HepG2 (cell line): ENCODE measurements at regions not wholly inside any gene's neighbourhood (a gene's known extent, or its start where the extent isn't known, plus 50 kb on each side); places are given as distances from the start of the nearest gene placed in this dataset.

Experiments used
- ATAC-seq: fragments of 200-7000 bp; cut with Tn5 transposase; 3 replicates; pipeline ENCODE4 v1.9.1; 2020; ENCODE audit warnings: mild to moderate bottlenecking, moderate library complexity
- BruUV-seq: library from RNA; stranded (reverse); fragments of 400-500 nt; replicated peaks from 2 replicates; lab custom pipeline; 2021; lab: Mats Ljungman, UMichigan
- CTCF ChIA-PET: fragments of 300-600 bp; formaldehyde crosslinking; extraction: SDS; loops from one replicate; lab custom pipeline; 2021; ENCODE audit warnings: low total read pairs, inconsistent platforms, low intra/inter-chr PET ratio; lab: Yijun Ruan, JAX
- POLR2A ChIA-PET: fragments of 350-600 bp; sonication (Branson Sonifier 250); formaldehyde crosslinking; loops from one replicate; lab custom pipeline; 2020; ENCODE audit warnings: antibody characterized with exemption, inconsistent platforms; lab: Yijun Ruan, JAX
- DNase-seq: peaks from one replicate; pipeline ENCODE4 v3.0.0-alpha.2; 2015; ENCODE audit warnings: low spot score
- FAIRE-seq: peaks from 3 replicates; lab custom pipeline; 2011; peaks lifted over from hg19 to GRCh38; lab: Jason Lieb, UNC
- H2AFZ ChIP-seq: one replicate; pipeline ENCODE4 v1.6.1; 2011; ENCODE audit warnings: low read length, inconsistent platforms
- H3K27ac ChIP-seq: fragments of 300-600 bp; 3 replicates; pipeline ENCODE4 v1.8.0; 2011; ENCODE audit warnings: mixed run types, mild to moderate bottlenecking, mixed read lengths, low read length, inconsistent platforms; ENCODE audit not compliant: insufficient read depth; ENCODE audit errors: extremely low read length
- H3K27me3 ChIP-seq, 2 experiments: fragments of 200-600 bp in 1 of 2; 2 replicates in 1 of 2; 3 replicates in 1 of 2; pipeline versions ENCODE4 v1.6.0 to v1.8.0; 2011; ENCODE audit warnings: low read length in 2 of 2, mild to moderate bottlenecking in 2 of 2, moderate library complexity in 2 of 2, inconsistent platforms in 1 of 2; ENCODE audit not compliant: insufficient read depth in 2 of 2, control insufficient read depth in 1 of 2
- H3K36me3 ChIP-seq, 2 experiments: fragments of 200-600 bp in 1 of 2; replicated peaks in 1 of 2; 2 replicates in 1 of 2; 3 replicates in 1 of 2; pipeline versions ENCODE4 v1.5.1 to v1.8.0; 2011; ENCODE audit warnings: low read length in 2 of 2, inconsistent platforms in 1 of 2; ENCODE audit not compliant: insufficient read depth in 2 of 2, control insufficient read depth in 1 of 2
- H3K4me1 ChIP-seq: 2 replicates; pipeline ENCODE4 v1.5.1; 2012; ENCODE audit warnings: low read length, inconsistent platforms; ENCODE audit not compliant: insufficient read depth
- H3K4me2 ChIP-seq: 2 replicates; pipeline ENCODE4 v1.6.0; 2011; ENCODE audit warnings: low read depth, low read length, inconsistent platforms
- H3K4me3 ChIP-seq, 3 experiments: fragments of 200-600 bp in 1 of 3; sonication (generic), shearing (Covaris generic) in 1 of 3; replicated peaks in 1 of 3; 2 replicates each; pipeline ENCODE4 v1.5.1; 2011 to 2016; ENCODE audit warnings: low read length in 3 of 3, inconsistent platforms in 2 of 3, low read depth in 2 of 3, mild to moderate bottlenecking in 2 of 3, control low read depth in 1 of 3, mixed read lengths in 1 of 3; ENCODE audit not compliant: insufficient read depth in 1 of 3
- H3K79me2 ChIP-seq: one replicate; pipeline ENCODE4 v1.6.1; 2011; ENCODE audit warnings: low read length, inconsistent platforms; ENCODE audit not compliant: insufficient read depth
- H3K9ac ChIP-seq: 2 replicates; pipeline ENCODE4 v1.6.0; 2011; ENCODE audit warnings: mild to moderate bottlenecking, low read depth, low read length, inconsistent platforms; ENCODE audit not compliant: insufficient read depth
- H3K9me3 ChIP-seq: 2 replicates; pipeline ENCODE4 v1.5.1; 2012; ENCODE audit warnings: mild to moderate bottlenecking, low read length
- H4K20me1 ChIP-seq: 2 replicates; pipeline ENCODE4 v1.6.0; 2011; ENCODE audit warnings: inconsistent platforms, mild to moderate bottlenecking, low read length, moderate library complexity; ENCODE audit not compliant: insufficient read depth
- AHDC1 ChIP-seq: sonication (generic); formaldehyde crosslinking; IDR thresholded peaks from 2 replicates; pipeline ENCODE4 v1.5.1; 2020; ENCODE audit warnings: mild to moderate bottlenecking, missing genetic modification reagents, borderline replicate concordance
- MBD4 ChIP-seq: IDR thresholded peaks from 2 replicates; pipeline ENCODE4 v1.6.1; 2012; ENCODE audit warnings: low read length, inconsistent platforms, borderline replicate concordance
- RXRB ChIP-seq: IDR thresholded peaks from 2 replicates; pipeline ENCODE4 v1.6.1; 2016; ENCODE audit warnings: borderline replicate concordance, missing genetic modification reagents, missing compliant biosample characterization
- ZNF224 ChIP-seq: sonication (generic); formaldehyde crosslinking; IDR thresholded peaks from 2 replicates; pipeline ENCODE4 v1.5.0; 2020; ENCODE audit warnings: mild to moderate bottlenecking, missing genetic modification reagents
- in situ Hi-C: cut with HindIII; loops from 2 replicates; pipeline ENCODE4 v1.10.0; 2017; ENCODE audit warnings: low pct_unique_long_range_greater_than_20kb; ENCODE audit not compliant: extremely low pct_ligation_motif_present
- intact Hi-C: fragments of 100-400 bp; cut with micrococcal nuclease; formaldehyde crosslinking; loops from one replicate; pipeline ENCODE4 v1.10.0; 2022; ENCODE audit not compliant: unreplicated experiment
- TF ChIP-seq, protein P1 (sequence below): sonication (generic); formaldehyde crosslinking; IDR thresholded peaks from 2 replicates; pipeline ENCODE4 v1.5.0; 2020; ENCODE audit warnings: mild to moderate bottlenecking, missing genetic modification reagents, borderline replicate concordance
- TF ChIP-seq, protein P2 (sequence below): sonication (generic); formaldehyde crosslinking; conservative IDR thresholded peaks from 2 replicates; pipeline ENCODE4 v1.5.0; 2020; ENCODE audit warnings: missing genetic modification reagents

DNA sequence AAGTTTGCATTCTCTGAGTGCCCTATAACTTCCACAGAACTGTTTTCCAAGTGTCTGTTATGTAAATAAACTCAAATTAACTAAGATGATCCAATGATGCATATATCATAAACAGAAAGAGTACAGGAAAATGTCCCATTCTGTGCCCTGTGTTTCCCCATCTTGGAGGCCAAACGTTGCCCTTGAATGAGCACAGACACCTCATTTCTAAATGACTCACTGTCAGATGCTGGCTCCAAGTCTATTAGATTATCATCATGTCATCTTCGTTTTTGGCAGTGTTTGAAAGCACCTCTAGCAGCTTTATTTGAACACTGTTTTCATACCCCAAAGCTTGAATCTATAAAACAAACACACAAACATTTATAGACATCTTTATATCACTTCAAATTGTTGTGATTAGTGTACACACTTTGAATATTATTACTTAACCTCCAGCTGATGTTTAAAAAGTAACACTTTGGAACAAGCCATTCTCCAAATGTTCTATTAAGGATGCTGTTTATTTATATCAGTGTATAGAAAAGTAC lies 424.2 kb downstream of the NOVA1 start (continued):
- TF ChIP-seq RXRB (CRISPR knock-in tag), result no peak
- TF ChIP-seq, protein P1, sequence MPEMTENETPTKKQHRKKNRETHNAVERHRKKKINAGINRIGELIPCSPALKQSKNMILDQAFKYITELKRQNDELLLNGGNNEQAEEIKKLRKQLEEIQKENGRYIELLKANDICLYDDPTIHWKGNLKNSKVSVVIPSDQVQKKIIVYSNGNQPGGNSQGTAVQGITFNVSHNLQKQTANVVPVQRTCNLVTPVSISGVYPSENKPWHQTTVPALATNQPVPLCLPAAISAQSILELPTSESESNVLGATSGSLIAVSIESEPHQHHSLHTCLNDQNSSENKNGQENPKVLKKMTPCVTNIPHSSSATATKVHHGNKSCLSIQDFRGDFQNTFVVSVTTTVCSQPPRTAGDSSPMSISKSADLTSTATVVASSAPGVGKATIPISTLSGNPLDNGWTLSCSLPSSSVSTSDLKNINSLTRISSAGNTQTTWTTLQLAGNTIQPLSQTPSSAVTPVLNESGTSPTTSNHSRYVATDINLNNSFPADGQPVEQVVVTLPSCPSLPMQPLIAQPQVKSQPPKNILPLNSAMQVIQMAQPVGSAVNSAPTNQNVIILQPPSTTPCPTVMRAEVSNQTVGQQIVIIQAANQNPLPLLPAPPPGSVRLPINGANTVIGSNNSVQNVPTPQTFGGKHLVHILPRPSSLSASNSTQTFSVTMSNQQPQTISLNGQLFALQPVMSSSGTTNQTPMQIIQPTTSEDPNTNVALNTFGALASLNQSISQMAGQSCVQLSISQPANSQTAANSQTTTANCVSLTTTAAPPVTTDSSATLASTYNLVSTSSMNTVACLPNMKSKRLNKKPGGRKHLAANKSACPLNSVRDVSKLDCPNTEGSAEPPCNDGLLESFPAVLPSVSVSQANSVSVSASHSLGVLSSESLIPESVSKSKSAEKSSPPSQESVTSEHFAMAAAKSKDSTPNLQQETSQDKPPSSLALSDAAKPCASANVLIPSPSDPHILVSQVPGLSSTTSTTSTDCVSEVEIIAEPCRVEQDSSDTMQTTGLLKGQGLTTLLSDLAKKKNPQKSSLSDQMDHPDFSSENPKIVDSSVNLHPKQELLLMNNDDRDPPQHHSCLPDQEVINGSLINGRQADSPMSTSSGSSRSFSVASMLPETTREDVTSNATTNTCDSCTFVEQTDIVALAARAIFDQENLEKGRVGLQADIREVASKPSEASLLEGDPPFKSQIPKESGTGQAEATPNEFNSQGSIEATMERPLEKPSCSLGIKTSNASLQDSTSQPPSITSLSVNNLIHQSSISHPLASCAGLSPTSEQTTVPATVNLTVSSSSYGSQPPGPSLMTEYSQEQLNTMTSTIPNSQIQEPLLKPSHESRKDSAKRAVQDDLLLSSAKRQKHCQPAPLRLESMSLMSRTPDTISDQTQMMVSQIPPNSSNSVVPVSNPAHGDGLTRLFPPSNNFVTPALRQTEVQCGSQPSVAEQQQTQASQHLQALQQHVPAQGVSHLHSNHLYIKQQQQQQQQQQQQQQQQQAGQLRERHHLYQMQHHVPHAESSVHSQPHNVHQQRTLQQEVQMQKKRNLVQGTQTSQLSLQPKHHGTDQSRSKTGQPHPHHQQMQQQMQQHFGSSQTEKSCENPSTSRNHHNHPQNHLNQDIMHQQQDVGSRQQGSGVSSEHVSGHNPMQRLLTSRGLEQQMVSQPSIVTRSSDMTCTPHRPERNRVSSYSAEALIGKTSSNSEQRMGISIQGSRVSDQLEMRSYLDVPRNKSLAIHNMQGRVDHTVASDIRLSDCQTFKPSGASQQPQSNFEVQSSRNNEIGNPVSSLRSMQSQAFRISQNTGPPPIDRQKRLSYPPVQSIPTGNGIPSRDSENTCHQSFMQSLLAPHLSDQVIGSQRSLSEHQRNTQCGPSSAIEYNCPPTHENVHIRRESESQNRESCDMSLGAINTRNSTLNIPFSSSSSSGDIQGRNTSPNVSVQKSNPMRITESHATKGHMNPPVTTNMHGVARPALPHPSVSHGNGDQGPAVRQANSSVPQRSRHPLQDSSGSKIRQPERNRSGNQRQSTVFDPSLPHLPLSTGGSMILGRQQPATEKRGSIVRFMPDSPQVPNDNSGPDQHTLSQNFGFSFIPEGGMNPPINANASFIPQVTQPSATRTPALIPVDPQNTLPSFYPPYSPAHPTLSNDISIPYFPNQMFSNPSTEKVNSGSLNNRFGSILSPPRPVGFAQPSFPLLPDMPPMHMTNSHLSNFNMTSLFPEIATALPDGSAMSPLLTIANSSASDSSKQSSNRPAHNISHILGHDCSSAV, result no peak

- ATAC-seq (no peak), FAIRE-seq (no peak), DNase-seq (no peak)
- intact Hi-C loops, result no loop called here
- Histone ChIP-seq H3K36me3 (no peaks in the 10 kb centered on the region), H3K4me3 (no peak overlapping the region), H3K27me3 (no peaks in the 10 kb centered on the region), H3K4me2 (no peak overlapping the region), H2AFZ (no peak overlapping the region), H4K20me1 (no peaks in the 10 kb centered on the region), H3K27ac (no peak overlapping the region), H3K9me3 (peaks cover 83% of the 10 kb centered on the region), H3K79me2 (no peaks in the 10 kb centered on the region), H3K4me1 (no peaks in the 10 kb centered on the region), H3K9ac (no peak overlapping the region)
- BruUV-seq, result no TSS peak
- CTCF ChIA-PET, result no interaction called here
- POLR2A ChIA-PET, result no interaction called here
- in situ Hi-C loops, result no loop called here
- TF ChIP-seq MBD4 (no peak), ZNF224 (no peak), AHDC1 (CRISPR knock-in tag) (no peak)
- TF ChIP-seq, protein P2, sequence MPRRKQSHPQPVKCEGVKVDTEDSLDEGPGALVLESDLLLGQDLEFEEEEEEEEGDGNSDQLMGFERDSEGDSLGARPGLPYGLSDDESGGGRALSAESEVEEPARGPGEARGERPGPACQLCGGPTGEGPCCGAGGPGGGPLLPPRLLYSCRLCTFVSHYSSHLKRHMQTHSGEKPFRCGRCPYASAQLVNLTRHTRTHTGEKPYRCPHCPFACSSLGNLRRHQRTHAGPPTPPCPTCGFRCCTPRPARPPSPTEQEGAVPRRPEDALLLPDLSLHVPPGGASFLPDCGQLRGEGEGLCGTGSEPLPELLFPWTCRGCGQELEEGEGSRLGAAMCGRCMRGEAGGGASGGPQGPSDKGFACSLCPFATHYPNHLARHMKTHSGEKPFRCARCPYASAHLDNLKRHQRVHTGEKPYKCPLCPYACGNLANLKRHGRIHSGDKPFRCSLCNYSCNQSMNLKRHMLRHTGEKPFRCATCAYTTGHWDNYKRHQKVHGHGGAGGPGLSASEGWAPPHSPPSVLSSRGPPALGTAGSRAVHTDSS (CRISPR knock-in tag), result no peak
Measured at GRCh38 chr14:26172396-26172795, 425.4 kb downstream of the NOVA1 start.
